Stimulated activated CD8-positive, alpha-beta memory T cell treated with anti-CD3 and anti-CD28 coated beads, Interleukin-4, amount 100 ng/mL, for 48 hours (primary cell): ENCODE measurements at regions not wholly inside any gene's neighbourhood (a gene's known extent, or its start where the extent isn't known, plus 50 kb on each side); places are given as distances from the start of the nearest gene placed in this dataset.
"Not testable (repeated sequence)": the region's sequence is repeated elsewhere in the genome, so short reads cannot be mapped to it uniquely, and the experiment has no call there.

Experiments used
- DNase-seq: peaks from one replicate; pipeline ENCODE4 v3.0.0-alpha.2; 2020

- DNase-seq: no peak
Observed at GRCh38 chr3:87706176-87706575, 352.6 kb downstream of the CGGBP1 start.

DNA sequence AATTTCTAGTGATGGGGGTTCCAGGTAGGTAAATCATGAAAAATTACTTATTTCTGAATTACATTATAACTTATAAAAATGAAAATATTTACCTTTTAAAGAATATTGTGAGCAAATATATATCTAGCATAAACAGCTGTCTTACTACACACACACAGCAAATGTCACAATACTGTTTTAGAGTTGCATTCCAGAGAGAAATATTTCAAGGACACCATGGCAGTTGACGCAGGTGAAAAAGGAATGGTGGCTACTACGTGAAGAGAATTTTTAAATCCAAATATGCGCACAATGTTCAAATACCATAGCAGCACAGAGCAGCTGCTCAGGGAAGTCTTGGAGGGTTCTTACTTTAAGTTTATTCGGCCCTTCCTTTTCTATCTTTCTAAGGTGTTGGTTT lies 356.2 kb downstream of the CGGBP1 start:
- no peak for DNase-seq

GRCh38 chr3:87696124-87697013 lies 362.4 kb downstream of the CGGBP1 start:
- no peak for DNase-seq

DNA sequence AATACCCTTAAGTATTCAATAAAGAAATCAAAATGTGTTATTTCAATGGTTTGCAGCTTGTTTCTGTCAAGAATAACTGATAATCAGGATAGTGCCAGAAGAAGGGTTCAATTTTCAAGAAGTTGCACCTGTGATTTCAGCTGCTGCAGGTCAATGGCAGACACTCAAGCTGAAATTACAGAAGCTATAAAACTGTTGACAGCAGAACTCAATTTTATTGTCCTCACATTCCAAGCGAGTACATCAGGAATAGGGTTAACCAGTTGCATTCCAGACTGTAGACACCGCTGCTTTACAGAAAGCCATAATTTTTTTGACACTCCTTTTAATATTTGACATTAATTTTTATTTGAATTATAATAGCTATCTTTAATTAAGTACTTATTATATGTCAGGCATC lies 364.1 kb downstream of the CGGBP1 start:
- DNase-seq: no peak

GRCh38 chr3:87691109-87691508 lies 367.7 kb downstream of the CGGBP1 start:
- no peak for DNase-seq

DNA sequence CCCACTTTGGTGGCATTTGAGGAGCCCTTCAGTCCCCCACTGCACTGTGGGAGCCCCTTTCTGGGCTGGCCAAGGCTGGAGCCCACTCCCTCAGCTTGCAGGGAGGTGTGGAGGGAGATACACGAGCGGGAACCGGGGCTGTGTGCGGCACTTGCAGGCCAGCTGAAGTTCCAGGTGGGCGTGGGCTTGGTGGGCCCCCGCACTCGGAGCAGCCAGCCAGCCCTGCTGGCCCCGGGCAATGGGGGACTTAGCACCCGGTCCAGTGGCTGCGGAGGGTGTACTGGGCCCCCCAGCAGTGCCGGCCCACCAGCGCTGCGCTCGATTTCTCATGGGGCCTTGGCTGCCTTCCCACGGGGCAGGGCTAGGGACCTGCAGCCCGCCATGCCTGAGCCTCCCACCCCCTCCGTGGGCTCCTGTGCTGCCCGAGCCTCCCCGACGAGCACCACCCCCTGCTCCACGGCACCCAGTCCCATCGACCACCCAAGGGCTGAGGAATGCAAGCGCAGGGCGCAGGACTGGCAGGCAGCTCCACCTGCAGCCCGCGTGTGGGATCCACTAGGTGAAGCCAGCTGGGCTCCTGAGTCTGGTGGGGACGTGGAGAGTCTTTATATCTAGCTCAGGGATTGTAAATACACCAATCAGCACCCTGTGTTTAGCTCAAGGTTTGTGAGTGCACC lies 379.7 kb downstream of the CGGBP1 start:
- DNase-seq: not testable (repeated sequence)

GRCh38 chr3:87674397-87675161 lies 384.2 kb downstream of the CGGBP1 start:
- DNase-seq: no peak

- DNase-seq: no peak
Observed at GRCh38 chr3:87673132-87673531, 385.7 kb downstream of the CGGBP1 start.

DNA sequence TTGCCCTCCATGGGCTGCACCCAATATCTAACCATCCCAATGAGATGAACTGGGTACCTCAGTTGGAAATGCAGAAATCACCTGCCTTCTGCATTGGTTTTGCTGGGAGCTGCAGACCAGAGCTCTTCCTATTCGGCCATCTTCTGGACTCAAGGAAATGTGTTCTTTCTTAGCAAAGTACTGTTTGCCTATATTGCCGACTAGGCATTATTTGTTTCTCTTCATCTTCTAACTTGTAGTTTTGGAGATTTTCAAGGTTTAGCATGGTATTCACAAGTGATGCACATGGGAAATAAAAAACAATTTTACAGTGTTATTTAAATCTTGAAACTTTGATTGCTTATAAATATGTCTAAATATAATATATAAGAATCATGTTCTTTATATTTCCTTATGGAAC lies 377.8 kb upstream of the POU1F1 start:
- no peak for DNase-seq

DNA sequence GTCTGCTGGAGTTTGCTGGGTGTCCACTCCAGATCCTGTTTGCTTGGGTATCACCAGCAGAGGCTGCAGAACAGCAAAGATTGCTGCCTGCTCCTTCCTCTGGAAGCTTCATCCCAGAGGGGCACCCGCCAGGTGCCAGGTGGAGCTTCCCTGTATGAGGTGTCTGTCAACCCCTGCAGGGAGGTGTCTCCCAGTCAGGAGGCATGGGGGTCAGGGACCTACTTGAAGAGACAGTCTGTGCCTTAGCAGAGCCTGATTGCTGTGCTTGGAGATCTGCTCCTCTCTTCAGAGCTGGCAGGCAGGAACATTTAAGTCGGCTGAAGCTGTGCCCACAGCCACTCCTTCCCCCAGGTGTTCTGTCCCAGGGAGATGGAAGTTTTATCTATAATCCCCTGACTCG lies 376.8 kb upstream of the POU1F1 start:
- not testable (repeated sequence) for DNase-seq

- no peak for DNase-seq
Observed at GRCh38 chr3:87634426-87634825, 358.0 kb upstream of the POU1F1 start.

GRCh38 chr3:87627316-87627715 lies 350.9 kb upstream of the POU1F1 start:
- no peak for DNase-seq

- no peak for DNase-seq
Observed at GRCh38 chr3:87626546-87626945, 350.2 kb upstream of the POU1F1 start.

GRCh38 chr3:87625876-87626275 lies 349.5 kb upstream of the POU1F1 start:
- DNase-seq: no peak

- no peak for DNase-seq
Observed at GRCh38 chr3:87624860-87625259, 348.5 kb upstream of the POU1F1 start.

- no peak for DNase-seq
Observed at GRCh38 chr3:87621667-87622066, 345.3 kb upstream of the POU1F1 start.

DNA sequence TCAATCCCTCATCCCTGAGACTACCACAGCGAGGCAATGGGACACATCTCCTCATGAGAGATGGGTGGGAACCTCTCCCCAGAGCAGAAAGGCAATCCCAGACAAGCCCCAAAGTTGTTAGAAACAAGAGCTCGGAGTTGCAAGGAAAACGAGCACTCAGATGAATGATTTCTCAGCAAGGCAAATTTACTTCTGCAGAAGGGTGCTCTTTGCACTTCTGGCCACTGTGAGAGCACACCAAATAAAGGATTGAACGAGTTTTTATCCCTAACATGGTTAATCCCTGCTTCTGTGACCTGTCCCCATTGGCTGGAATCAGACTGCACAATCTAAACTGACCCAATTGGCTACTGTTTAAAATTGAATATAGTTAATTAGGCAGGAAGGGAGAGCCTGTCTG lies 339.1 kb upstream of the POU1F1 start:
- DNase-seq: no peak

GRCh38 chr3:87614998-87615397 lies 338.6 kb upstream of the POU1F1 start:
- no peak for DNase-seq

DNA sequence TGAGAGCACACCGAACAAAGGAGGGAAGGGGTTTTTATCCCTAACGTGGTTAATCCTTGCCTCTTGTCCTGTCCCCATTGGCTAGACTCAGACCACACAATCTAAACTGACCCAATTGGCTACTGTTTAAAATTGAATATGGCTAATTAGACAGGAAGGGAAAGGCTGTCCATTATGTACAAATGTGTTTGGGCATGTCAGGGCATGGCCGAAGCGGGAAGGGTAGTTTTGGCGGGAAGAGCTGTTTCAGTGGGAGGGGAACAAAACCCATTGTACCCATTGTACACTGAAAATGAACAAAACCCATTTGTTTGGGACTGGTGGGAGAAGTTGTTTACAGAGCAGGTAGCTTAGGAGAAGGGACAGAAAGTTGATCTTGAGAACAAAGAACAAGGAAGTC lies 330.9 kb upstream of the POU1F1 start:
- DNase-seq: no peak

- no peak for DNase-seq
Observed at GRCh38 chr3:87595798-87596197, 319.4 kb upstream of the POU1F1 start.

- DNase-seq: no peak
Observed at GRCh38 chr3:87581240-87581639, 304.9 kb upstream of the POU1F1 start.

- DNase-seq: no peak
Observed at GRCh38 chr3:87576752-87577151, 300.4 kb upstream of the POU1F1 start.

- DNase-seq: no peak
Observed at GRCh38 chr3:87575550-87575949, 299.2 kb upstream of the POU1F1 start.

- no peak for DNase-seq
Observed at GRCh38 chr3:87568331-87568730, 291.9 kb upstream of the POU1F1 start.
